Parathyroid adenoma (tissue), 2 donors: ENCODE measurements at regions not wholly inside any gene's neighbourhood (a gene's known extent, or its start where the extent isn't known, plus 50 kb on each side); places are given as distances from the start of the nearest gene placed in this dataset.
"Not testable (repeated sequence)": the region's sequence is repeated elsewhere in the genome, so short reads cannot be mapped to it uniquely, and the experiment has no call there.

Experiments used
- H2AFZ ChIP-seq: fragments of 300-600 bp; sonication (generic); one replicate; pipeline ENCODE4 v1.7.0; 2017; ENCODE audit warnings: antibody characterized with exemption, mild to moderate bottlenecking
- H3K27ac ChIP-seq: fragments of 300-600 bp; sonication (generic); one replicate; pipeline ENCODE4 v1.7.0; 2017
- H3K27me3 ChIP-seq: fragments of 300-600 bp; sonication (generic); one replicate; pipeline ENCODE4 v1.7.0; 2017; ENCODE audit warnings: low read length; ENCODE audit not compliant: control insufficient read depth, insufficient read depth
- H3K36me3 ChIP-seq: fragments of 300-600 bp; sonication (generic); one replicate; pipeline ENCODE4 v1.7.0; 2017; ENCODE audit warnings: low read length; ENCODE audit not compliant: control insufficient read depth, insufficient read depth
- H3K4me1 ChIP-seq: fragments of 300-600 bp; sonication (generic); one replicate; pipeline ENCODE4 v1.7.0; 2017; ENCODE audit warnings: control low read depth
- H3K4me2 ChIP-seq: fragments of 300-600 bp; sonication (generic); one replicate; pipeline ENCODE4 v1.7.0; 2017; ENCODE audit warnings: low read length
- H3K4me3 ChIP-seq: fragments of 300-600 bp; sonication (generic); one replicate; pipeline ENCODE4 v1.7.0; 2017; ENCODE audit warnings: low read depth, low read length
- H3K79me2 ChIP-seq: fragments of 300-600 bp; sonication (generic); one replicate; pipeline ENCODE4 v1.7.0; 2017; ENCODE audit warnings: control low read depth
- H3K9ac ChIP-seq: fragments of 300-600 bp; sonication (generic); one replicate; pipeline ENCODE4 v1.7.0; 2017; ENCODE audit warnings: mild to moderate bottlenecking
- H3K9me3 ChIP-seq: fragments of 300-600 bp; sonication (generic); one replicate; pipeline ENCODE4 v1.7.0; 2017; ENCODE audit warnings: low read length; ENCODE audit not compliant: control insufficient read depth
- TF ChIP-seq, protein P1 (sequence below): fragments of 300-600 bp; sonication (generic); IDR thresholded peaks from one replicate; pipeline ENCODE4 v1.7.0; 2017; ENCODE audit warnings: antibody characterized with exemption, mild to moderate bottlenecking
- donor health status: primary hyperparathyroidism.

DNA sequence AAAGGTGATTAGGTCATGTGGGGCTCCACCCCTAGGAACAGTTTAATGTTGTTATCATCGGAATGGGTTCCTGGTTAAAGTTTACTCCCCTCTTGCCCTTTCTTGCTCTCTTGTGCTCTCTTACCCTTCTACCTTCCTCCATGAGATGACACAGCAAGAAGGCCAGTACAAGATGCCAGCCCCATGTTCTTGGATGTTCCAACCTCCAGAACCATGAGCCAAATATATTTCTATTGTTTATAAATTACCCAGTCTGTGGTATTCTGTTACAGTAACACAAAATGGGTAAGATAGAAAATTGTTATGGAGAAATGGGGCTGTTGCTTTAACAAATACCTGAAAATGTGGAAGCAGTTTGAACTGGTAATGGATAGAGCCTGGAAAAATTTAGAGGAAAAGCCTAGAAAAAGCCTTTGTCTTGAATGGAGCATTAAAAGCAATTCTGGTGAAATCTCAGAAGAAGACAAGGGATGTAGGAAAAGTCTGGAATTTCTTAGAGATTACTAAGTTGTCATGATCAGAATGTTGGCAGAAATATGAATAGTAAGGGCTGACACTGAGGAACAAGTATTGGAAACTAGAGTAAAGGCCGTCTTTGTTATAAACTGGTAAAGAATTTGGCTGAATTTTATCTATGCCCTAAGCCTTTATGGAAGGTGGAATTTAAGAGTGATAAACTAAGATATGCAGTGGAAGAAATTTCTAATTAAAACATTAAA lies 53.5 kb upstream of the TSC22D1 start:
- TF ChIP-seq, protein P1, sequence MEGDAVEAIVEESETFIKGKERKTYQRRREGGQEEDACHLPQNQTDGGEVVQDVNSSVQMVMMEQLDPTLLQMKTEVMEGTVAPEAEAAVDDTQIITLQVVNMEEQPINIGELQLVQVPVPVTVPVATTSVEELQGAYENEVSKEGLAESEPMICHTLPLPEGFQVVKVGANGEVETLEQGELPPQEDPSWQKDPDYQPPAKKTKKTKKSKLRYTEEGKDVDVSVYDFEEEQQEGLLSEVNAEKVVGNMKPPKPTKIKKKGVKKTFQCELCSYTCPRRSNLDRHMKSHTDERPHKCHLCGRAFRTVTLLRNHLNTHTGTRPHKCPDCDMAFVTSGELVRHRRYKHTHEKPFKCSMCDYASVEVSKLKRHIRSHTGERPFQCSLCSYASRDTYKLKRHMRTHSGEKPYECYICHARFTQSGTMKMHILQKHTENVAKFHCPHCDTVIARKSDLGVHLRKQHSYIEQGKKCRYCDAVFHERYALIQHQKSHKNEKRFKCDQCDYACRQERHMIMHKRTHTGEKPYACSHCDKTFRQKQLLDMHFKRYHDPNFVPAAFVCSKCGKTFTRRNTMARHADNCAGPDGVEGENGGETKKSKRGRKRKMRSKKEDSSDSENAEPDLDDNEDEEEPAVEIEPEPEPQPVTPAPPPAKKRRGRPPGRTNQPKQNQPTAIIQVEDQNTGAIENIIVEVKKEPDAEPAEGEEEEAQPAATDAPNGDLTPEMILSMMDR = no peak
- Histone ChIP-seq H3K36me3 (no peaks in the 10 kb centered on the region), H3K9me3 (no peaks in the 10 kb centered on the region), H3K9ac (no peak overlapping the region), H3K4me3 (no peak overlapping the region), H2AFZ (no peak overlapping the region), H3K27me3 (no peaks in the 10 kb centered on the region), H3K79me2 (no peaks in the 10 kb centered on the region), H3K4me1 (no peaks in the 10 kb centered on the region), H3K27ac (no peak overlapping the region), H3K4me2 (no peak overlapping the region)

DNA sequence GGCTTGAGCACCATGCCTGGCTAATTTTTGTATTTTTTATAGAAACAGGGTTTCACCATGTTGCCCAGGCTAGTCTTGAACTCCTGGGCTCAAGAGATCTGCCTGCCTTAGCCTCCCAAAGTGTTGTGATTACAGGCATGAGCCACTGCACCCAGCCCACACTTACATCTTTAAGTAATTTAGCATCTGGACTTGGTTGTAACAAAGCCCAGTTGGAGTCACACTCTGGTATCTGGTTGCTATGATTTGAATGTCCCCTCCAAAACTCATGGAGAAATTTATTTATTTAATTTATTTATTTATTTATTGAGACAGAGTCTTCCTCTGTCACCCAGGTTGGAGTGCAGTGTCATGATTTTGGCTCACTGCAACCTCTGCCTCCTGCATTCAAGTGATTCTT lies 52.7 kb upstream of the TSC22D1 start:
- H3K27ac ChIP-seq, H3K36me3 ChIP-seq, H3K79me2 ChIP-seq: not testable (repeated sequence)

DNA sequence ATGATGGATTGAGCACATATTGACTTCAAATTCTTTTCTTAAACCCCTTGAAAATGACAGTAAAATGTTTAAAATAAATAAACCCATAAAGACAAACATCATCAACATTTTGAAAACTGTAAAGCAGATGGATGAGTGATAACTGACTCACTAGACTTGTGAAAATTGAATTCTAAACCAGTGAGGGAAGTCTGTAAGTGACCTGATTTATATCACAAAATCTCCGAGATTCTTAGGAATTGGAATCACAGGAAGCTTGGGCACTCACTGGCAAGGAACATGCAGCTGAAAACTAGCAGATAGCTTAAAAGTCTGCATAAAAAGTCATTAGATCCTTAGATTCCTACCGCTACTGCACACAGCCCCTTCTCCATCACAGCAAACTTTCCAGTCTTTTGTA lies 51.3 kb upstream of the TSC22D1 start:
- no peaks in the 10 kb centered on the region for H3K9me3 ChIP-seq
- TF ChIP-seq, protein P1 = no peak
- H3K36me3 ChIP-seq = no peaks in the 10 kb centered on the region
- no peak overlapping the region for H3K4me3 ChIP-seq
- H3K79me2 ChIP-seq = no peaks in the 10 kb centered on the region
- no peak overlapping the region for H3K9ac ChIP-seq
- no peak overlapping the region for H3K4me2 ChIP-seq
- H3K27me3 ChIP-seq = no peaks in the 10 kb centered on the region
- no peak overlapping the region for H2AFZ ChIP-seq
- H3K27ac ChIP-seq = no peak overlapping the region
- no peaks in the 10 kb centered on the region for H3K4me1 ChIP-seq

More for the DNA sequence above, 52.7 kb upstream of the TSC22D1 start:
- H3K9ac ChIP-seq, H3K4me2 ChIP-seq, H3K27me3 ChIP-seq, H2AFZ ChIP-seq, H3K9me3 ChIP-seq, H3K4me3 ChIP-seq, H3K4me1 ChIP-seq: not testable (repeated sequence)

DNA sequence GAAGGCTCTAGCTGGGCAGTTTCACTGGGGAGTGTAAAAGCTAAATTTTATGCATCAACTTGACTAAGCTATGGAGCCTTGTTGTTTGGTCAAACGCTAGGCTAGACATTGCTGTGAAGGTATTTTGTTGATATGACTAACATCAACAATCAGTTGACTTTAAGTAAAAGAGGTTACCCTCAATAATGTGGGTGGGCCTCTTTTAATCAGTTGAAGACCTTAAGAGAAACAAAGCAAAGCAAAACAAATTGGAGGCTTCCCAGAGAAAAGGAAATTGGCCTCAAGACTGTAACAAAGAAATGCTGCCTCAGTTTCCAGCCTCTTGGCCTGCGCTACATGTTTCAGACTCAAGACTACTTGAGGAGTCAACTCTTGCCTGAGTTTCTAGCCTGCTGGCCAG lies 50.0 kb upstream of the TSC22D1 start:
- Histone ChIP-seq H3K9ac (no peak overlapping the region), H3K79me2 (no peaks in the 10 kb centered on the region), H3K27ac (no peak overlapping the region), H3K36me3 (no peaks in the 10 kb centered on the region), H3K4me1 (no peaks in the 10 kb centered on the region), H2AFZ (no peak overlapping the region), H3K27me3 (no peaks in the 10 kb centered on the region), H3K4me3 (no peak overlapping the region), H3K4me2 (no peak overlapping the region), H3K9me3 (no peaks in the 10 kb centered on the region)
- TF ChIP-seq, protein P1 = no peak
